Hematopoietic multipotent progenitor cell treated with erythropoietin and hydrocortisone succinate and interleukin-3 and kit ligand, for 4 days (in vitro differentiated cells): ENCODE measurements at regions not wholly inside any gene's neighbourhood (a gene's known extent, or its start where the extent isn't known, plus 50 kb on each side); places are given as distances from the start of the nearest gene placed in this dataset.
"Not testable (repeated sequence)": the region's sequence is repeated elsewhere in the genome, so short reads cannot be mapped to it uniquely, and the experiment has no call there.

Source experiments
- DNase-seq: peaks from one replicate; pipeline ENCODE4 v3.0.0-alpha.2; 2015

DNA sequence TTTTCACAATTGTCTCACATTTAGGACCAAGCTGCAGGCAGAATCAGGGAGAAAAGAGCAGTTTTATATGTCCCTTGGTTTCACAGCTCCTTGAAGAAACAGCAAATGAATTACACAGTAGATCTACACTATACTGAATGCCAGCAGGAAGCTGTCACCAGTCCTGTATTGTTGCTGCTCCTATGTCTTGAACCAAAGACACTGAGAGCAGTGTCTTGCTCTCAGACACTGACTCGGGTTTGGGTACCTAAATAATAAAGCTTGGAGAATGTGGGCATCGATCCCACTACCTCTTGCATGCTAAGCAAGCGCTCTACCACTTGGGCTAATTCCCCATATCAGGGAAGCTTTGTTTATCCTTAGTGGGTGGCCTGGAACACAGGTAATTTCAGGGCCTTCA, 552.7 kb downstream of the PRIM2 start:
- DNase-seq: not testable (repeated sequence)

DNA sequence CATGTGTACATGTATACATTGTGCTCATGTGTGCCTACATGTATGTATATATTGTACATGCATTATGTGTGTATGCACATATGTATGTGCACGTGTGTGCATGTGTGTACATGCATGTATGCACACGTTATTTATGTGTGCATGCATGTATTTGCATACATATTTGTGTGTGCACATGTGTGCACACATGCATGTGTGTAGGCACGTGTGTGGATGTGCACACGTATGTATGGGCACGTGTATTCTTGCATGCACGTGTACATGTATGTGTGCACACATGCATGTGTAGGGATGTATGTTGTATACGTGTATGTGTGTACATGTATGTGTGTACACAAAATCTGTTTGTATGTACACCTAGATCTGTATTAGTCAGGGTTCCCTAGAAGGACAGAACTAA, 556.0 kb downstream of the PRIM2 start:
- DNase-seq: not testable (repeated sequence)

DNA sequence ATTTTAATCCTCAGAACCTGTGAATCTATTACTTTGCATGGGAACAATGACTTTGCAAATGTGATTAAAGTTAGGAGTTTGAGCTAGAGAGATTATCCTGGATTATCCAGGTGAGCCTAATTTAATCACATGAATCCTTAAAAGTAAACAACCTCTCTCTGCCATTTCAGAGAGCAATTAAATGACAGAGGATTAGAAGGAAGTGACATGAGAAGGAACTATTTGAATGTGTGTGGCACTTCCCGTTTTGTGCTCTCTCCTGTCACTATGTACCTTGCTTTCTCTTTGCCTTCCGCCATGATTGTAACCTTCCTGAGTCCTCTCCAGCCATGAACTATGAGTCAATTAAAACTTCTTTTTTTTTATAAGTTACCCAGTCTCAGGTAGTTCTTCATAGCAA, 559.2 kb downstream of the PRIM2 start:
- not testable (repeated sequence) for DNase-seq

DNA sequence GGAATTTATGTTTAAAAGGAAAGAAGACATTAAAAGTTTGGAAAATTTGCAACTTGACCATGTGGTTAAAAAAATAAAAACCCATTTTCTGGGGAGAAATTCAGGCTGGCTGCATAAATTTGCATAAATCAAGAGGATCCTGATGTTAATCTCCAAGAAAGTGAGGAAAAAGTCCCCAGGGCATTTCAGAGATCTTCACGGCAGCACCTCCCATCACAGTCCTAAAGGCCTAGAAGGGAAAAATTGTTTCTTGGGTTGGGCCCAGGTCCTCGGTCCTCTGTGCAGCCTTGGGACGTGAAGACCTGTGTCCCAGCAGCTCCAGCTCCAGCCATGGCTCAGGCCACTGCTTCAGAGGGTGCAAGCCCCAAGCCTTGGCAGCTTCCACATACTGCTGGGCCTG, 560.3 kb downstream of the PRIM2 start:
- not testable (repeated sequence) for DNase-seq

DNA sequence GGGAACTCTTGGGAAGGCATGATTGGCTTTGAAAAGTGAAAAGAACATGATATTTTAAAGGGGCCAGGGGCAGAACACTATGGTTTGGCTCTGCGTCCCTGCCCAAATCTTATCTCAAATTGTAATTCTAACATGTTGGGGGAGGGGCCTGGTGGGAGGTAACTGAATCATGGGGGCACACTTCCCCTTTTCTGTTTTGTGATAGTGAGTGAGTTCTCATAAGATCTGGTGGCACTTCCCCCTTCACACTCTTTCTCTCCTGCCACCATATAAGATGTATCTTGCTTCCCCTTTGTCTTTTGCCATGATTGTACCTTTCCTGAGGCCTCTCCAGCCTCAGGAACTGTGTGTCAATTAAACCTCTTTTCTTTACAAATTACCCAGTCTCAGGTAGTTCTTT, 561.4 kb downstream of the PRIM2 start:
- peak; percentile 79 for DNase-seq

DNA sequence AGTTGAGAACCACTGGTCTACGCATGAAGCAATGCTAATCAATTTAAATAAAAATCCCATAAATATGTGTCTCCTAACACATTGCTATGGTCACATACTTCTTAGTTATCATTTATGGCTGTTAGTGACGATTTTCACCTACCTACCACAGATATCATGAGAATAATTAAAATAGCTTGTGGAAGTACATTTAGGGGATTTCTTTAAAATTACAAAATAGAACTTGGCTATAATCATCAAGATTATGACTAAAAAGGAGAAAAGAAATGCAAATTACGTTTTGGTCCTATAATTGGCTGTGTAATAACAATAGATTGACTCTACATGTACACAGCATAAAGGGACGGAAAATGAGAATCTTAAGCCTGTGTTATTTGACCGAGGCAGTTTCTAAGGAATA, 581.4 kb downstream of the PRIM2 start:
- DNase-seq: not testable (repeated sequence)

DNA sequence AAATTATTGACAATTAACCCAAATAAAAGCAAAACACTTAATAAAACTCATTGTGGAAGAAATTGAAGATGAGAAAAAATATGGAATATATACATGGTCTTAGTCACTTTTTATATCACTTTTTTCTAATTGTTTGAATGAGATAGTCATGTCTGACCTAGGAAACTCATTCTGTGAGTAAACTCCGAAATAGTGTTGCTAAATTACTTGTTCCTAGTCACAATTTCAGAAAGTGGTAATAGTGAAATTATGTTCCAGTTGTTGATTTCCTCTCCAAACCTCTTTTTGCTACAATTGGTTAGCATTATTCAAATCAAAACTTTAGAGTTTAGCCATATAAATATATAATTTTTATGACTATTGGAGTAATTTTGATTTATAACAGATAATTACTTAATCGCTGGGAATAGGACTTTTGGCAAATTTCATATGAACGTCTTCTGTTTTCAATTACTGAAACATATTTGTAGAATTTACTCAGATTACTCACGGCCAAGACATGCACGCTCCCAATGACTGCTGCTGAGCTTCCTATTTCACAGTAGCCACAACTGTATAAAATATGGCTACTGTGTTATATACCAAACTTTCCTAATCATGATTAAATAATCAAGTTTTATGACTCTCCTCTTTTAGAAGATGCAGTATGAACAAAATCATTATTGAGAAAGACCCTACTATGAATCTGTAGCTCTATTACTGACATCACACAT, 583.4 kb downstream of the PRIM2 start:
- DNase-seq: not testable (repeated sequence)

DNA sequence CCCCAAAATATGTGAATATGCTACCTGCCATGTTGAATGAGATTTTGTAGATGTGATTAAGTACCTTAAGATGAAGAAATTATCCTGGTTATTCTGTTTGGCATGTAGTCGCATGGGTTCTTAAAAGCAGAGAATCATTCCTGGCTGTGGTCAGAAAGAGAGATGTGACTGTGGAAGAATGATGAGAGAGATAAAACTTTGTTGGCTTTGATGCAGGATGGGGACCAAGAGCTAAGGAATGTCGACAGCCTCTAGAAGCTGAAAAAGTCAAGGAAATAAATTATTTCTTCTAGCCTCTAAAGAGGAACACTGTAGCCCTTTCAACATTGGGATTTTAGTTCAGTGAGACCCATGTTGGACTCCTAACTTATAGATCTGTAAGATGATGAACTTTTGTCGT, 584.0 kb downstream of the PRIM2 start:
- DNase-seq: not testable (repeated sequence)

DNA sequence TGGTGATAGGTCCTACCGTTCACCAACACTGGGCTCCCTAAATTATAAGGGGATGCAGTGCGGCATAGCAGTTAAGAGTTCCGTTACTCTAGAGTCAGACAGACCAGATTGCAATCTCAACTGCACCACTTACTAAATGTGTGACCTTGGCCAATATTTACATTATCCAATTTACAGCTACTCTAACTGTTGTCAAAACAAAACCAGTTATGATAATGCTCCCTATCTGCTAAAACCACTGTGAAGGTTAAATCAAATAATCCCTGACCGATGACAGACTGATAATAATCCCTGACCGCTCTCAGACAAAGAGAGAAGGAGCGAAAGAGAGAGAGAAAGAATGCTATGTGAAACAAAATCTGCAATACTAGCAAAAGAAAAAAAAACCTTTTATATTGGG, 586.9 kb downstream of the PRIM2 start:
- DNase-seq: not testable (repeated sequence)

DNA sequence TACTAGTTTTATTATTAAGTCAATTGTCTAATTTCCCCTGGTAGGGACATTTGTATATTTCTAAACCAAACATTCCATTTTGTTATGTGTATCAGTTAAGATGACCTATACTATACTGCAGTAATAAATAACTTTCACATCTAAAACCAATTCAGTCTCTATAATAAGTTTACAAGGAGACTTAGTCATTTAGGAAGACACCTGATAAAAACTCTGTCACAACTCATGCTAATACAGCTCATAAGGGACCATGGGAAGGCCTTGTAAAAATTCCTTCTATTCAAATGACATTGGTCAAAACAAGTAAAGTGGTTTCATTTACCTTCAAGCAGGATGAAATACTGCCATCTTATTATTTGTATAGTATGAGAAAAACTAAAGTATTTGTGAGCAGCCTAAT, 597.9 kb downstream of the PRIM2 start:
- DNase-seq: not testable (repeated sequence)

DNA sequence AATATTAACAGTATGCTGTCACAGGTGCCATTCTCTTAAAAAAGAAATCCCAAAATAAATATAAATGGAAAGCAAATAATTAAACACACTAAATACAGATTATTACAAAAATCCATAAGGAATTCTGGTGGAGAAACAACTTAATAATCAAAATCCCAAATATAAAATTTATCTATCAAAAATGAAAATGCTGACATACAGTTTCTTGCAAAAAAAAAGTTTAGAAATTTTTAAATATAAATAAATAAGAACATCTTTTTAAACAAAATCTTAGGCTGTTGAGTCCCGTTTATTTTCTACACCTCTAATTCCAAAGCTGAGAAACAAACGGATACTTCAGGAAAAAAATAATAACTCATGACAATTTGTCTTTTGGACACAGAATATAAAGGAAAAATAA, 625.5 kb downstream of the PRIM2 start:
- not testable (repeated sequence) for DNase-seq

DNA sequence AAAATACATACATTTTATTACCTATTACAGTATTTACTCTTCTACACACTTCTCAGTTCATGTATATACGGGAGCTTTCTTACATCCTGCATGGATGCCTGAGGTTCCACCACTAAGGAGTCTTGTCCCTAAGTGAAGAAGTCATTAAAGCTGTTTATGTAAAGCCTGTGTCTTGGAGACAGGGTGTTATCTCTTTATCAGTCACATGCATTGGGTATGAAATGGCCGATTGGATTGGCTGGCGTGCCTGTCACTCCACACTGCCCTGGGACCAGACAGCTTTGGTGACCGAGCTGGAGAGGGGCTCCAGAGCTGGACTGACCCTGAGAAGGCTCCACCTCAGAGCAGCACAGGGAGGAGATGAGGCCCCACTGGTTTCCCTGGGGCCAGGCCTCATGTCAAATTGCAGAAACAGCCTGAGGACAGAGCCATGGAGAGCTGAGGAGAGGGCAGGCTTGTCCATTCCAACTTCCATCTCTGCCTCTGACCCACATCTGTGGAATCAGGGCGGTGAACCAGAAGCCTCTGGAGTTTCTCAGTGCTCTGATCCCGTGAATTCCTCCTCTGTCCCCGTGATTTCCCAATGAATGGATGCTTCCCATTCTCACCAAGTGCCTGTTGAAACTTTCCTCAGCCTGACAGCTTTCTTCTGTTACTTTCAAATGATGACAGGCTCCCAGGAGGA, 628.8 kb downstream of the PRIM2 start:
- peak; percentile 5 for DNase-seq

DNA sequence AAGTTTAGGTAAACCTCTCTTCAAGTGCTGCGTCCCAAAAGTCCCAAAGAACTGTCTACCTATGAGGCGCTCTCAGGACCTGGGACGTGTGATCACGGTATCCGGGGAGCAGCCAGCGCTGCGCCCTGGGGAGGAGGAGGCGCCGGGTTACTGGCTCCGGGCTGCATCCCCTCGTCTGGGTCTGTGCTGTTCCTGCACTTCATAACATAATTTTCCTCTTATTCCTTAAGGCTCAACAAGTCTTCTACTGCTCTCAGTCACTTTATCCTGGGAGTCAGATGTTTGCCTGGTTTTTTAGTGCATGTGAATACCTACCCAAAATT, 629.3 kb downstream of the PRIM2 start:
- DNase-seq: not testable (repeated sequence)

DNA sequence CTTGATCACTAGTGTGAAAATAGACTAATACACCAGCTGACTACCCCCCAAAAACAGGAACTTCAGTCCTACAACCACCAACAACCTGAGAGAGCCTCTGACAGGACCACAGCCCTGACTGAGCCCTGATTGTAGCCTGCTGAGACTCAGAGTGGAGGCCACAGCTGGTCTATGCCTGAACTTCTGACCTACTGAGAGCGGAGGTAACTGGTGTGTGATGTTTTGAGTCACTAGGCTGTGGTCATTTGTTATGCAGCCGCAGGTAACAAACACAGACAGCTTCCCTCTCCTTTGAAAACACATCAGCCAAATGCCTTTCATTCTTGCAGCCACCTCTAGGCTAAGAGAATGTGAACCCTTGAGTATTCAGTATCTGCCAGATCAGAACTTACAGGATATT, 631.1 kb downstream of the PRIM2 start:
- not testable (repeated sequence) for DNase-seq

DNA sequence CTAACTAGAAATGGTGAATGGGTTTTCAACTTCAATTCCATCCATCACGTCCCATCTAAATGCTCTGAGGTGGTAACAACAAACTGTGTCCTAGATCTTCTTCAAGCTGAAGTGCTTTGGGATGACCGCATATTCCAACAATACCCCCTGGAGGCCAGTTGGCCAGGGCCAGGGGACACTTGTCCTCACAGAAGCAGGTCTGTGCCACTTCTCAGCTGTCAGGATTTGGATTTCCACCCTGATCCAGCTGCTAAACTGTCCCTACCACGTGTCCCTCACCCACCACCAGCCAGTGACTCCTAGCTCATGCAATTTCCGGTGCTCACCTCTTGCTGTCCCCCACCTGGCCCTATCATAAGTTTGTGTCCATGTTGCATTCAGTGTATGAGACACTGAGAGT, 633.0 kb downstream of the PRIM2 start:
- not testable (repeated sequence) for DNase-seq

DNA sequence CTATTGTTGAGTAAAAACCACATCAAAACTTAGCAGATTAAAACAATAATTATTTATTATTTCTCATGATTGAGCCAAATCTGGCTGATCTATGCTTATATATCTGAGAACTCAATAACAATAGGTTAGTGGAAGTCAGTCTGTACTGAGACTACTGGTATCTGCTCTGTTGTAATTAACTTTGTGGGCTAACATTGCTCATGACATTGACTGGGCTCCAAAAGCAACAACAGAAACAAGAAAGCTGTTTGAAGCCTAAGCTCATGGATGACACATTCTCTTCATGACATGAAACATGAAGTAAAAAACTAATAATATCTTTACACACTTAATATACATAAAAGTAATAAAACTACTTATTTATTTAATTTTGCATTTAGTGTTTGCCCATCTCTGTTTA, 649.3 kb downstream of the PRIM2 start:
- not testable (repeated sequence) for DNase-seq

DNA sequence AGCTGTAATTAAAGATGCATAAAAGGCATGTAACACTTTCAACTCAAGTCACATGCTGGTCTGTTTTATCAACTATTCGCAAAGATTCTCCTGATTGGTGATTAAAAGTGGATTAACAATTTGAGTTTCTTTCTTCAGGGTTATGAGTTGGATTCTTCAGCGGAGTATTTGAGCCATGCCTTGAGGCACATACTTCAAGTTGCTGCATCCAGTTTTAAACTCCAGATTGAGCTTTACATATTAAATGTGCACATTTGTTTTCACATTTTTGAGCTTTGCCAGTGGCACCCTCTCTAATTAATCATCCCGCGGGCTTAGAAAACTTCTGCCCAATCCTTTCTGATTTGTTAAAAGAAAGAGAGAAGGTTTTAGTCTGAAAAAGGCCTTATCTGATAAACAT, 654.5 kb downstream of the PRIM2 start:
- DNase-seq: not testable (repeated sequence)

DNA sequence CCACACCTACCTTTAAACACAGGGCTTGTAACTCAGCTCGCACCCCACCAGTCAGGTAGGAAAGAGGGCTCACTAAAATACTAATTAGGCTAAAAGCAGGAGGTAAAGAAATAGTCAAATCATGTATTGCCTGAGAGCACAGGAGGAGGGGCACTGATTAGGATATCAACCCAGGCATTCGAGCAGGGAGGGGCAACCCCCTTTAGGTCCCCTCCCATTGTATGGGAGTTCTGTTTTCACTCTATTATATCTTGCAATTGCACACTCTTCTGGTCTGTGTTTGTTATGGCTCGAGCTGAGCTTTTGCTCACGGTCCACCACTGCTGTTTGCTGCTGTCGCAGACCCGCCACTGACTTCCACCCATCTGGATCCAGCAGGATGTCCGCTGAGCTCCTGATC, 657.2 kb downstream of the PRIM2 start:
- no peak for DNase-seq

DNA sequence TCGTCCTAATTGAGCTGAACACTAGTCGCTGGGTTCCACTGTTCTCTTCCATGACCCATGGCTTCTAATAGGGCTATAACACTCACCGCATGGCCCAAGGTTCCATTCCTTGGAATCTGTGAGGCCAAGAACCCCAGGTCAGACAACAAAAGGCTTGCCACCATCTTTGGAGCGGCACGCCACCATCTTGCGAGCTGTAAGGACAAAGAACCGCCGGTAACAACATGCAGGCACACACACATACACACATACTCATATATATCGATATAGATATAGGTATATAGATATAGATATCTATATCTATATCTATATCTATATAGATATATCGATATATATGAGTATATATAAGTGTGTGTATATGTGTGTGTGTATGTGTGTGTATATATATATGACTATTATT, 657.7 kb downstream of the PRIM2 start:
- DNase-seq: not testable (repeated sequence)

DNA sequence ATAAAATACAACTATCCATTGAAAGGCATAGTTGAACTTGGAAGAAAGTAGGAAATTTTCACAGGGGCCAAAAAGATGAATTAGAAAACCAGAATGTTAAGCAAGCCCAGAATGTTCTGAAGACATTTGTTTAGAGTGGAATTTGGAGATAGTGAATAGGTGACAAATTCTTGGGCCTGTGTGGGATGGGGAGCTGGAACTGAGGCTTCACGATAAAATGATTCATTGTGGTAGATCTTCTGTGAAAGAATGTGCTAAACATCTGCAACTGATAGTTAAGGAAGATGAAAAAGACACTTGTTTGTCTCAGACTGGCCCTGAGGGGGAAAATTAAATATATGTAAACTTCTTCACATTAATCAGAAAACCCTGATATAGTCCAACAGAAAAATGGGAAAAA, 658.9 kb downstream of the PRIM2 start:
- DNase-seq: not testable (repeated sequence)

DNA sequence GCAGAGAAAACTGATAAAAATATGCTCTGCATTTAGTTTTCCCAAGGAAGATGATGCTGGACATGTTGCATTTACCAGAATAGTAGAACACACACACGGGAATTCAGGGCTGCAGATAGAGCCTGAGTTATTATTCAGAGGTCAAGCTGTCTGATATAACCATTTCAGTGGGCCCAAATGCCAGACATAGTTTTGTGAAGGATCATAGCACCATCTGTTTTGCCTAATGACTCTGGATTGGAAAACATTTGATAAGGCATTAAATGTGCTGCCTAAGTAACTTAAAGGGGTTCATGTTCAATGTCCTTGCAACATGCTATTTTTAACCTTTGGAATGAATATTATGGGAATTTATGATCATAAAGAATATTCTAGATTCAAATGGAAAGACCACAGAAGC, 666.2 kb downstream of the PRIM2 start:
- not testable (repeated sequence) for DNase-seq

DNA sequence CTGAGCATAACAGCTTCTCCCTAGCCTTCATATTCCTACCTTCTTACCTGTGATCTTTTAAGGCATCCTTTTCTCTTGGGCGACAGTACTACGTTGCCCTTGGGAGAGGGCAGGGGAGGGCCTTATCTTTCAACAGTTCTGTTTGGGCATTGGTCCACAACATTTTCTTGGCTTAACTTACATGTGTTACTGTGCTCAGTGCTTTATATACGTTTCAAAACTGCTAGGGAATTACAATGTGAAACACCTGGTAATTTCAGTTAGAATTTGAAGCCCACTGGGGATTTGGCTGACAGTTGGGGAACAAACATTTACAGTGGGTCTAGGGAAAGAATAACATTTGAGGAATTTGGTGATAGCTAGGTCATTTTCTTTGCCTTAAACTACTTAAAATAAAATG, 667.1 kb downstream of the PRIM2 start:
- DNase-seq: not testable (repeated sequence)

DNA sequence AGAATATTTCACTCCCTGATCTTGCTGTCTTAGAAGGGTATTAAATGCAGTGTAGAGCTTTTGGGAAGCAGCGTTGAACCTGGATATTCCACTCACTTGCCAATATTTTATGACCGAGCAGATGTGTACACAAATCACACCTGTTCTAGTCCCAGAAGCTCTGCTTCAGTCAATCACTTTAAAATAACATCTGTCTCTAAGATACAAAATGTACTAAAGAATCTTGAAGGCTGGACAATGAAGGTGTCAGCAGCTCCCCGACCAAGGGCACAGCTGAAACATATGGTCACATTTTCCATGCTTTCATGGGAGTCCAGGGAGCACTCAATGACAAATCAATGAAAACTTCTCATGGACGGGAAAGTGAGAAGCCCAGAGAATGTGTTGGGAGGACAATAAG, 668.3 kb downstream of the PRIM2 start:
- not testable (repeated sequence) for DNase-seq

DNA sequence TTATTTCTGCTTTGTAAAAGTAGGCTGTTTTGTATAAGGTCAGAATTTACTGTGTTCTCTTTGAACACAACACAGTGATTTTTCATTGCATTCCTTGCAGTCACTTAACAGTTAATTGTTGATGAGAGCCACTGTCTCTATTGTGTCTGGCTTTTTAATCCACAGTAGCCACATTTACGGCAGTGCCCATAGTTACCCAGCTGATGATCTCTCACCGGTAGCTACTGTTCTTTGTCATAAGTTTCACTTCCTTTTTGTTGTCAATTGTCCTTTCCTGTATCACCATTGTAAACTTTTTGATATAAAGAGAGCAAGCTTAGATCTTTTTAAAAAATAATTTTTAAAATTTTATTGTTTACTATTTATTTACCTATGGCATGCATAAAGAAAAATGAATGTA, 669.2 kb downstream of the PRIM2 start:
- not testable (repeated sequence) for DNase-seq
